Head of caudate nucleus (tissue), 42 donors: ENCODE measurements at regions not wholly inside any gene's neighbourhood (a gene's known extent, or its start where the extent isn't known, plus 50 kb on each side); places are given as distances from the start of the nearest gene placed in this dataset.
A peak's percentile ranks its signal among the peaks of the same experiment; 100 is the strongest.

ENCODE experiments used
- DNase-seq, 42 donors: peaks; one replicate each; pipeline versions ENCODE4 v3.0.0 to v3.0.0-alpha.2; 2020 to 2021; ENCODE audit warnings: mixed read lengths in 7 of 42
- intact Hi-C: fragments of 100-400 bp; cut with DNase I; formaldehyde crosslinking; loops from one replicate; pipeline ENCODE4 v1.15.0; 2022

- intact Hi-C loops, result no loop called here
Observed at GRCh38 chr4:74631988-74632387, 162.3 kb downstream of the BTC start.

GRCh38 chr4:74632634-74633033, 161.7 kb downstream of the BTC start:
- intact Hi-C loops, result no loop called here
- no peak for DNase-seq

More at GRCh38 chr4:74631988-74632387, 162.3 kb downstream of the BTC start:
- no peak for DNase-seq

- intact Hi-C loops, result no loop called here
- DNase-seq, result no peak
Observed at GRCh38 chr4:74635074-74635473, 159.2 kb downstream of the BTC start.

- no peak for DNase-seq
- intact Hi-C loops, result no loop called here
Observed at GRCh38 chr4:74635490-74636123, 158.7 kb downstream of the BTC start.

- DNase-seq, result no peak
- intact Hi-C loops, result no loop called here
Observed at GRCh38 chr4:74638001-74638400, 156.3 kb downstream of the BTC start.

GRCh38 chr4:74638689-74639088, 155.6 kb downstream of the BTC start:
- intact Hi-C loops, result no loop called here
- no peak for DNase-seq

GRCh38 chr4:74640111-74640903, 154.0 kb downstream of the BTC start:
- DNase-seq, result no peak

GRCh38 chr4:74642006-74642405, 152.3 kb downstream of the BTC start:
- no peak for DNase-seq
- intact Hi-C loops, result no loop called here

More at GRCh38 chr4:74640111-74640903, 154.0 kb downstream of the BTC start:
- intact Hi-C loops, result no loop called here

- no peak for DNase-seq
- intact Hi-C loops, result no loop called here
Observed at GRCh38 chr4:74649193-74649592, 145.1 kb downstream of the BTC start.

- DNase-seq, result no peak
- intact Hi-C loops, result no loop called here
Observed at GRCh38 chr4:74651198-74651597, 143.1 kb downstream of the BTC start.

- intact Hi-C loops, result no loop called here
- DNase-seq, result no peak
Observed at GRCh38 chr4:74653331-74654229, 140.7 kb downstream of the BTC start.

GRCh38 chr4:74654230-74654681, 140.1 kb downstream of the BTC start:
- no peak for DNase-seq
- intact Hi-C loops, result no loop called here

GRCh38 chr4:74656596-74656995, 137.7 kb downstream of the BTC start:
- intact Hi-C loops, result no loop called here
- DNase-seq, result no peak

GRCh38 chr4:74658116-74658515, 136.2 kb downstream of the BTC start:
- DNase-seq, result no peak
- intact Hi-C loops, result no loop called here

GRCh38 chr4:74659576-74660411, 134.5 kb downstream of the BTC start:
- DNase-seq, result peak in 23 of 42 donors; percentile 3 to 82 (median 32)
- intact Hi-C loops, result no loop called here

- DNase-seq, result no peak
- intact Hi-C loops, result no loop called here
Observed at GRCh38 chr4:74660866-74661265, 133.5 kb downstream of the BTC start.

- intact Hi-C loops, result no loop called here
- DNase-seq, result no peak
Observed at GRCh38 chr4:74661427-74662201, 132.7 kb downstream of the BTC start.

GRCh38 chr4:74663631-74664030, 130.7 kb downstream of the BTC start:
- DNase-seq, result no peak
- intact Hi-C loops, result no loop called here
